ENCODE measurements at regions not wholly inside any gene's neighbourhood (a gene's known extent, or its start where the extent isn't known, plus 50 kb on each side); places are given as distances from the start of the nearest gene placed in this dataset.

DNA sequence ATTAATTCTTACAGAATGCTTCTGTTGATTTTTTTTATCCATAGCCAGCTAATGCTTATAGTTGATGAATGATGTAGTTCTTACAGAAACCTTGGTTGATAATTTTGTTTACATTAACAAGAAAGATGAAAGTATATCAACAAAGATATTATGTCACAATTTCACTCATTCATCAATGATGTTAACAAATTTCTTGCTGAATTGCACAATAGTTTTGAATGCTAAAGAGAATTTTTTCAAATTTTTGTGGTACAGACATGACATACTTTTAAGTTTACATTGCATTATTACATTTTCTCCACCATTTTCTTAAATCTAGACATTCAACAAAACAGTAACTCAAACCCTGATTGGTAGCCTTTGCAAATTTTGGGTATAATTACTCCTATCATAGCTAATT lies 236.3 kb downstream of the FOXD2 start:
- Histone ChIP-seq H3K27me3 (replicated peaks in 1 of 4; ENCODE audit: control insufficient read depth in 3 of 4, extremely low read depth in 1 of 4, insufficient read depth in 3 of 4, low read length in 3 of 4) (peaks cover 0 to 7% (median 2%) of the 10 kb centered on the region in 4 experiments; a peak in 2 of 7 replicates), H3K79me2 (ENCODE audit: control insufficient read depth in 1 of 2, insufficient read depth in 2 of 2, low read length in 2 of 2) (no peaks in the 10 kb centered on the region), H3K4me2 (ENCODE audit: insufficient read depth in 1 of 2, low read depth in 2 of 2, low read length in 2 of 2) (no peak overlapping the region), H2BK20ac (ENCODE audit: low read length) (no peak overlapping the region), H2AK5ac (ENCODE audit: low read depth, low read length) (no peak overlapping the region), H4K5ac (ENCODE audit: insufficient read length, low read depth, low read length) (no peak overlapping the region), H3K79me1 (ENCODE audit: low read depth, low read length) (no peaks in the 10 kb centered on the region), H2AFZ (ENCODE audit: low read length) (no peak overlapping the region), H3K4ac (replicated peaks; ENCODE audit: insufficient read length, low read depth, low read length) (no peak overlapping the region), H4K8ac (ENCODE audit: extremely low read depth, insufficient read depth, low read length) (no peak overlapping the region), H4K20me1 (replicated peaks in 1 of 2; ENCODE audit: control insufficient read depth in 1 of 2, insufficient read depth in 2 of 2, low read length in 2 of 2) (no peaks in the 10 kb centered on the region), H3K18ac (ENCODE audit: extremely low read depth, low read length) (no peak overlapping the region), H3K36me3 (ENCODE audit: control insufficient read depth in 2 of 4, insufficient read depth in 4 of 4, low read length in 3 of 4) (no peaks in the 10 kb centered on the region), H3K4me1 (replicated peaks in 1 of 4; ENCODE audit: control insufficient read depth in 3 of 4, insufficient read depth in 4 of 4, low read length in 3 of 4) (peaks cover 0 to 4% (median 0%) of the 10 kb centered on the region in 4 experiments; a peak in 1 of 7 replicates), H3K56ac (replicated peaks; ENCODE audit: insufficient read length, low read depth, low read length) (no peak overlapping the region), H2BK120ac (replicated peaks; ENCODE audit: low read depth, low read length) (no peak overlapping the region), H3K27ac (ENCODE audit: low read depth, low read length) (no peak overlapping the region), H3K9me3 (ENCODE audit: insufficient read depth in 2 of 2, low read depth in 1 of 2, low read length in 1 of 2) (peaks cover 0 to 5% of the 10 kb centered on the region in 2 experiments; a peak in 1 of 4 replicates), H3K9ac (replicated peaks in 1 of 4; ENCODE audit: extremely low read depth in 1 of 4, low read depth in 3 of 4, low read length in 3 of 4) (no peak overlapping the region), H3K23ac (ENCODE audit: insufficient read length) (no peak overlapping the region), H3K4me3 (ENCODE audit: extremely low read depth in 1 of 4, insufficient read depth in 2 of 4, low read depth in 3 of 4, low read length in 4 of 4) (no peak overlapping the region), H3K23me2 (ENCODE audit: low read depth, low read length) (no peaks in the 10 kb centered on the region), H2BK12ac (ENCODE audit: low read depth, low read length) (no peak overlapping the region), H2BK5ac (ENCODE audit: low read depth, low read length) (no peak overlapping the region), H3K14ac (ENCODE audit: insufficient read length) (no peak overlapping the region), H4K91ac (replicated peaks; ENCODE audit: insufficient read length, low read length) (no peak overlapping the region), H2BK15ac (ENCODE audit: low read length) (no peak overlapping the region)
- CTCF ChIA-PET (ENCODE audit: partially characterized antibody) = interaction anchor here (1.2 to 4.0 kb wide), 6 partner anchors 9 to 145 kb away, joined by 3 to 24 read pairs (median 5); no protein-coding TSS in a partner anchor
- TF ChIP-seq, protein P1, sequence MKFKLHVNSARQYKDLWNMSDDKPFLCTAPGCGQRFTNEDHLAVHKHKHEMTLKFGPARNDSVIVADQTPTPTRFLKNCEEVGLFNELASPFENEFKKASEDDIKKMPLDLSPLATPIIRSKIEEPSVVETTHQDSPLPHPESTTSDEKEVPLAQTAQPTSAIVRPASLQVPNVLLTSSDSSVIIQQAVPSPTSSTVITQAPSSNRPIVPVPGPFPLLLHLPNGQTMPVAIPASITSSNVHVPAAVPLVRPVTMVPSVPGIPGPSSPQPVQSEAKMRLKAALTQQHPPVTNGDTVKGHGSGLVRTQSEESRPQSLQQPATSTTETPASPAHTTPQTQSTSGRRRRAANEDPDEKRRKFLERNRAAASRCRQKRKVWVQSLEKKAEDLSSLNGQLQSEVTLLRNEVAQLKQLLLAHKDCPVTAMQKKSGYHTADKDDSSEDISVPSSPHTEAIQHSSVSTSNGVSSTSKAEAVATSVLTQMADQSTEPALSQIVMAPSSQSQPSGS (IDR thresholded peaks at IDR 0.05; ENCODE audit: low read length) = no peak
- TF ChIP-seq NRF1 (IDR thresholded peaks at IDR 0.05; ENCODE audit: low read depth, low read length) = no peak
- TF ChIP-seq RBBP5 (IDR thresholded peaks at IDR 0.05; ENCODE audit: borderline replicate concordance, low read depth, low read length) = no peak
- TF ChIP-seq SP2 (IDR thresholded peaks at IDR 0.05; ENCODE audit: low read length) = no peak
- no peak for TF ChIP-seq EZH2 (IDR thresholded peaks at IDR 0.05; ENCODE audit: low read depth, low read length, severe bottlenecking)
- no peak for TF ChIP-seq PHF8 (conservative IDR thresholded peaks at IDR 0.05; ENCODE audit: low read depth, low read length)
- DNase-seq (ENCODE audit: low read depth in 1 of 2, low spot score in 2 of 2) = no peak
- FAIRE-seq = no peak
- POLR2A ChIA-PET (ENCODE audit: partially characterized antibody) = interaction anchor here (1.7 kb wide), 1 partner anchor 35 kb away, joined by 3 read pairs; no protein-coding TSS in a partner anchor

Data from H1 (cell line).